ENCODE measurements at regions not wholly inside any gene's neighbourhood (a gene's known extent, or its start where the extent isn't known, plus 50 kb on each side); places are given as distances from the start of the nearest gene placed in this dataset.

GRCh38 chr15:31241888-31242522 is 84.6 kb upstream of the KLF13 start (continued):
- TF ChIP-seq SIX5 (IDR thresholded peaks at IDR 0.05; ENCODE audit: low read depth, low read length, severe bottlenecking): no peak
- no peak for TF ChIP-seq ZNF274 (IDR thresholded peaks at IDR 0.05; ENCODE audit: insufficient read depth, insufficient read length)
- no peak for TF ChIP-seq CREM (IDR thresholded peaks at IDR 0.05; ENCODE audit: low read depth)

DNA sequence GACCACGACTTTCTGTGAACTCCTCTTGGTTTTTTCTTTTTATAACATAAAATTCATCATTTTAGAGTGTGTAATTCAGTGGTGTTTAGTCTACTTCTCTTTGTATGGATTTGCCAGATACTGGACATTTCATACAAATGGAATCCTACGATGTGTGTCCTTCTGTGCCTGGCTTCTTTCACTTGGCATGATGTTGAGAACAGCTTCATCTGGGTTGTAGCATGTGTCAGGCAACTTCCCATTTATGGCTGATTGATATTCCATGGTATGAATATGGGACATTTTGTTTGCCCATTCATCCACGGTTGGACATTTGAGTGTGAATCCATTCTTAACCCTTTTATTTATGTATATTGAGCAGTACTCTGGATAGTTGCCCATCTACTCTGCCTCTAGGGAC is 82.7 kb upstream of the KLF13 start:
- Histone ChIP-seq H3K4me3 (no peak overlapping the region), H3K9ac (ENCODE audit: control insufficient read depth, insufficient read depth, low read length) (no peak overlapping the region), H2AFZ (ENCODE audit: control insufficient read depth, low read depth, low read length) (no peak overlapping the region), H3K79me2 (ENCODE audit: control insufficient read depth, insufficient read depth, low read length) (no peaks in the 10 kb centered on the region), H3K4me1 (ENCODE audit: control insufficient read depth, insufficient read depth, low read length) (peaks cover 17% of the 10 kb centered on the region), H3K4me2 (ENCODE audit: control insufficient read depth, insufficient read depth) (no peak overlapping the region), H3K27me3 (replicated peaks in 1 of 2; ENCODE audit: control insufficient read depth in 2 of 2, insufficient read depth in 2 of 2, low read length in 1 of 2) (no peaks in the 10 kb centered on the region), H3K27ac (ENCODE audit: control insufficient read depth, insufficient read depth) (no peak overlapping the region), H3K36me3 (ENCODE audit: control insufficient read depth in 2 of 2, insufficient read depth in 2 of 2, low read length in 1 of 2) (no peaks in the 10 kb centered on the region), H3K9me3 (replicated peaks; ENCODE audit: control insufficient read depth, insufficient read depth, low read length) (no peaks in the 10 kb centered on the region; the same call in 2 of the 3 replicates), H4K20me1 (ENCODE audit: control insufficient read depth, insufficient read depth) (no peaks in the 10 kb centered on the region)
- RAD21 ChIA-PET (ENCODE audit: unreplicated experiment): interaction anchor here (2.7 kb wide), 1 partner anchor 20 kb away, joined by 9 read pairs; no protein-coding TSS in a partner anchor
- ATAC-seq: no peak
- WGBS (ENCODE audit: insufficient coverage, insufficient replicate concordance, low lambda C conversion rate, missing lambda C conversion rate): 61% methylated on average over 3 of the region's 3 CpGs
- intact Hi-C loops (cut with micrococcal nuclease; ENCODE audit: unreplicated experiment): no loop called here
- CTCF ChIA-PET: interaction anchor here (1.5 to 3.5 kb wide), 2 partner anchors 9 to 24 kb away, joined by 3 to 11 read pairs; no protein-coding TSS in a partner anchor
- no peak for FAIRE-seq
- in situ Hi-C loops (cut with MboI): no loop called here
- no TSS peak for BruUV-seq (replicated peaks)
- SMC1A ChIA-PET (ENCODE audit: uncharacterized antibody, unreplicated experiment): interaction anchor here (1.2 to 3.2 kb wide), 5 partner anchors 9 to 256 kb away, joined by 4 to 20 read pairs (median 8); no protein-coding TSS in a partner anchor
- no peak for DNase-seq (ENCODE audit: low read depth, low spot score)
- POLR2A ChIA-PET: interaction anchor here (0.6 to 3.0 kb wide), 3 partner anchors 8 to 69 kb away, joined by 5 to 21 read pairs (median 7); no protein-coding TSS in a partner anchor
- TF ChIP-seq EED (IDR thresholded peaks at IDR 0.05; ENCODE audit: low read depth) (no peak), TCF3 (IDR thresholded peaks at IDR 0.05; ENCODE audit: borderline replicate concordance, insufficient read depth, low read depth, low read length) (no peak), BCL11A (IDR thresholded peaks at IDR 0.05; ENCODE audit: low read depth, low read length) (no peak), EZH2 (IDR thresholded peaks at IDR 0.05; ENCODE audit: borderline replicate concordance, control insufficient read depth, low read depth, low read length) (no peak), POLR2AphosphoS2 (IDR thresholded peaks at IDR 0.05; ENCODE audit: low read depth, low read length) (no peak), JUNB (IDR thresholded peaks at IDR 0.05) (no peak), ZBTB11 (CRISPR knock-in tag; IDR thresholded peaks at IDR 0.05) (no peak), IKZF2 (IDR thresholded peaks at IDR 0.05) (no peak), RB1 (IDR thresholded peaks at IDR 0.05; ENCODE audit: borderline replicate concordance) (no peak), LARP7 (IDR thresholded peaks at IDR 0.05) (no peak), IRF3 (IDR thresholded peaks at IDR 0.05) (no peak), CREM (IDR thresholded peaks at IDR 0.05; ENCODE audit: low read depth) (no peak)
- TF ChIP-seq, protein P1, sequence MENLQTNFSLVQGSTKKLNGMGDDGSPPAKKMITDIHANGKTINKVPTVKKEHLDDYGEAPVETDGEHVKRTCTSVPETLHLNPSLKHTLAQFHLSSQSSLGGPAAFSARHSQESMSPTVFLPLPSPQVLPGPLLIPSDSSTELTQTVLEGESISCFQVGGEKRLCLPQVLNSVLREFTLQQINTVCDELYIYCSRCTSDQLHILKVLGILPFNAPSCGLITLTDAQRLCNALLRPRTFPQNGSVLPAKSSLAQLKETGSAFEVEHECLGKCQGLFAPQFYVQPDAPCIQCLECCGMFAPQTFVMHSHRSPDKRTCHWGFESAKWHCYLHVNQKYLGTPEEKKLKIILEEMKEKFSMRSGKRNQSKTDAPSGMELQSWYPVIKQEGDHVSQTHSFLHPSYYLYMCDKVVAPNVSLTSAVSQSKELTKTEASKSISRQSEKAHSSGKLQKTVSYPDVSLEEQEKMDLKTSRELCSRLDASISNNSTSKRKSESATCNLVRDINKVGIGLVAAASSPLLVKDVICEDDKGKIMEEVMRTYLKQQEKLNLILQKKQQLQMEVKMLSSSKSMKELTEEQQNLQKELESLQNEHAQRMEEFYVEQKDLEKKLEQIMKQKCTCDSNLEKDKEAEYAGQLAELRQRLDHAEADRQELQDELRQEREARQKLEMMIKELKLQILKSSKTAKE (IDR thresholded peaks at IDR 0.05; ENCODE audit: low read depth, poor library complexity, severe bottlenecking): no peak
- TF ChIP-seq, protein P2, sequence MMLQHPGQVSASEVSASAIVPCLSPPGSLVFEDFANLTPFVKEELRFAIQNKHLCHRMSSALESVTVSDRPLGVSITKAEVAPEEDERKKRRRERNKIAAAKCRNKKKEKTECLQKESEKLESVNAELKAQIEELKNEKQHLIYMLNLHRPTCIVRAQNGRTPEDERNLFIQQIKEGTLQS (IDR thresholded peaks at IDR 0.05; ENCODE audit: borderline replicate concordance, extremely low read depth, low read depth, low read length): no peak
